RKO (cell line): ENCODE measurements at regions not wholly inside any gene's neighbourhood (a gene's known extent, or its start where the extent isn't known, plus 50 kb on each side); places are given as distances from the start of the nearest gene placed in this dataset.
A peak's percentile ranks its signal among the peaks of the same experiment; 100 is the strongest.

ENCODE experiments used
- DNase-seq: peaks from one replicate; pipeline ENCODE4 v3.0.0-alpha.2; 2016; ENCODE audit warnings: low spot score

GRCh38 chr6:155528335-155528734 is 72.7 kb upstream of the NOX3 start:
- DNase-seq = no peak

- DNase-seq = no peak
Observed at GRCh38 chr6:155527443-155527842, 71.8 kb upstream of the NOX3 start.

- peak; percentile 30 for DNase-seq
Observed at GRCh38 chr6:155523821-155524651, 68.4 kb upstream of the NOX3 start.

- peak; percentile 12 for DNase-seq
Observed at GRCh38 chr6:155521719-155522118, 66.1 kb upstream of the NOX3 start.

GRCh38 chr6:155520078-155520477 is 64.4 kb upstream of the NOX3 start:
- DNase-seq = no peak

- no peak for DNase-seq
Observed at GRCh38 chr6:155519176-155519738, 63.6 kb upstream of the NOX3 start.

- no peak for DNase-seq
Observed at GRCh38 chr6:155517294-155517693, 61.7 kb upstream of the NOX3 start.

GRCh38 chr6:155510879-155511278 is 55.2 kb upstream of the NOX3 start:
- no peak for DNase-seq

GRCh38 chr6:155509743-155510475 is 54.3 kb upstream of the NOX3 start:
- DNase-seq = no peak

GRCh38 chr6:155505608-155505989 is 50.0 kb upstream of the NOX3 start:
- no peak for DNase-seq
